Keratinocyte (primary cell): ENCODE measurements at regions not wholly inside any gene's neighbourhood (a gene's known extent, or its start where the extent isn't known, plus 50 kb on each side); places are given as distances from the start of the nearest gene placed in this dataset.

Source experiments
- CTCF ChIP-seq, 3 experiments: IDR thresholded peaks in 1 of 3; conservative IDR thresholded peaks in 1 of 3; optimal IDR thresholded peaks in 1 of 3; 2 replicates in 2 of 3; 3 replicates in 1 of 3; pipeline versions ENCODE3 to v1.5.1; 2011; ENCODE audit warnings: low read length in 3 of 3, mild to moderate bottlenecking in 3 of 3, moderate library complexity in 2 of 3, control low read depth in 1 of 3, inconsistent platforms in 1 of 3; ENCODE audit not compliant: insufficient read depth in 2 of 3; ENCODE audit errors: extremely low read depth in 1 of 3
- EZH2 ChIP-seq: IDR thresholded peaks from one replicate; pipeline ENCODE4 v1.6.1; 2012; ENCODE audit warnings: inconsistent platforms, mild to moderate bottlenecking, low read length, moderate library complexity

- TF ChIP-seq EZH2 (no peak), CTCF (optimal IDR thresholded peaks at IDR 0.05 in 1 of 3, IDR thresholded peaks at IDR 0.05 in 1 of 3, conservative IDR thresholded peaks at IDR 0.05 in 1 of 3; ENCODE audit: extremely low read depth in 1 of 3, insufficient read depth in 2 of 3, low read length in 3 of 3) (no peak)
Measured at GRCh38 chrX:134162032-134162431, 75.0 kb upstream of the CCDC160 start.
